MM.1S (cell line): ENCODE measurements at regions not wholly inside any gene's neighbourhood (a gene's known extent, or its start where the extent isn't known, plus 50 kb on each side); places are given as distances from the start of the nearest gene placed in this dataset.
"Not testable (repeated sequence)": the region's sequence is repeated elsewhere in the genome, so short reads cannot be mapped to it uniquely, and the experiment has no call there.

ENCODE experiments used
- EZH2 ChIP-seq: fragments of 300-600 bp; sonication (generic); optimal IDR thresholded peaks from 2 replicates; pipeline ENCODE3; 2017; ENCODE audit warnings: low read depth, mild to moderate bottlenecking, antibody characterized with exemption, low read length, mixed read lengths
- TF ChIP-seq, protein P1 (sequence below): fragments of 300-600 bp; sonication (generic); IDR thresholded peaks from 2 replicates; pipeline ENCODE4 v1.5.1; 2016; ENCODE audit warnings: antibody characterized with exemption, low read length, mixed read lengths

DNA sequence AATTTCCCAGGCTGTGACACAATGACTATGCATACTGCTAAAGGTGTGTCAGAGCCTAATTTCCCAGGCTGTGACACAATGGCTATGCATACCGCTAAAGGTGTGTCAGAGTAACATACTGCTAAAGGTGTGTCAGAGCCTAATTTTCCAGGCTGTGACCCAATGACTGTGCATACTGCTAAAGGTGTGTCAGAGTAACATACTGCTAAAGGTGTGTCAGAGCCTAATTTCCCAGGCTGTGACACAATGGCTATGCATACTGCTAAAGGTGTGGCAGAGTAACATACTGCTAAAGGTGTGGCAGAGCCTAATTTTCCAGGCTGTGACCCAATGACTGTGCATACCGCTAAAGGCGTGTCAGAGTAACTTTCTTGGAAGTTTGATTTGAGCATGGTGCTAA, 132.9 kb downstream of the BOD1 start:
- not testable (repeated sequence) for TF ChIP-seq EZH2
- TF ChIP-seq, protein P1, sequence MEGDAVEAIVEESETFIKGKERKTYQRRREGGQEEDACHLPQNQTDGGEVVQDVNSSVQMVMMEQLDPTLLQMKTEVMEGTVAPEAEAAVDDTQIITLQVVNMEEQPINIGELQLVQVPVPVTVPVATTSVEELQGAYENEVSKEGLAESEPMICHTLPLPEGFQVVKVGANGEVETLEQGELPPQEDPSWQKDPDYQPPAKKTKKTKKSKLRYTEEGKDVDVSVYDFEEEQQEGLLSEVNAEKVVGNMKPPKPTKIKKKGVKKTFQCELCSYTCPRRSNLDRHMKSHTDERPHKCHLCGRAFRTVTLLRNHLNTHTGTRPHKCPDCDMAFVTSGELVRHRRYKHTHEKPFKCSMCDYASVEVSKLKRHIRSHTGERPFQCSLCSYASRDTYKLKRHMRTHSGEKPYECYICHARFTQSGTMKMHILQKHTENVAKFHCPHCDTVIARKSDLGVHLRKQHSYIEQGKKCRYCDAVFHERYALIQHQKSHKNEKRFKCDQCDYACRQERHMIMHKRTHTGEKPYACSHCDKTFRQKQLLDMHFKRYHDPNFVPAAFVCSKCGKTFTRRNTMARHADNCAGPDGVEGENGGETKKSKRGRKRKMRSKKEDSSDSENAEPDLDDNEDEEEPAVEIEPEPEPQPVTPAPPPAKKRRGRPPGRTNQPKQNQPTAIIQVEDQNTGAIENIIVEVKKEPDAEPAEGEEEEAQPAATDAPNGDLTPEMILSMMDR: not testable (repeated sequence)
